Activated CD4-positive, CD25-positive, alpha-beta regulatory T cell treated with anti-CD3 and anti-CD28 coated beads, Interleukin-2, amount 50 U/mL, for 72 hours (primary cell): ENCODE measurements at regions not wholly inside any gene's neighbourhood (a gene's known extent, or its start where the extent isn't known, plus 50 kb on each side); places are given as distances from the start of the nearest gene placed in this dataset.
A peak's percentile ranks its signal among the peaks of the same experiment; 100 is the strongest.

ENCODE experiments used
- DNase-seq: peaks from one replicate; pipeline ENCODE4 v3.0.0; 2021

DNA sequence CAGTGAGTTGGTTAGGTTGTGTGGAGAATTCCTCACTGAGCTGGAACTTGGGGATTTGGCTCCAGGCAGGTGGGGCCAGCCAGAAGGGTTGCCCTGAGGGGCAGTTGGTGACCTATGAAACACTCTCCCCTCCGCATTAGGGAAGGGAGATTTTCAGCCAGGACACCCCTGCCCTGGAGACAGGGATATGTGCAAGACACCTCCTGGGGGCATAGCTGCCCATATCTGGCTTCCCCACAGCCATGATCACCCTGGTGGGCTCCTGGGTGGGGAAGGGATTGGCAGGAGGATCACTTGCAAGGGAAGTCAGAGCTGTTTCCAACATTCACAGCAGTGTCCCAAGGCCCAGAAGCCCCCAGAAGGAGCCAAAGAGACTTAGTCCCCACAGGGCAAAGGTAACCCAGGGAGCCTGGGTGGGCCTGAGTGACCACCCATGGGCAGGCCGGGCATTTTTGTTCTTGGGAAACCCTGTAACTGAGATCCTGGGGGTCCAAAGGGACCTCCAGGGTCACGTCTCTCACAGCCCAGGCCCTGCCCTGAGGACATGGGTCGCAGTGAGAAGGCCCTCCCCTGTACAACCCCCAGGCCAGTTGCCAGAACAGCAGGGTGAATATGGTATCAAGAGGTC, 145.8 kb downstream of the MRPL14 start:
- DNase-seq = peak; percentile 13

DNA sequence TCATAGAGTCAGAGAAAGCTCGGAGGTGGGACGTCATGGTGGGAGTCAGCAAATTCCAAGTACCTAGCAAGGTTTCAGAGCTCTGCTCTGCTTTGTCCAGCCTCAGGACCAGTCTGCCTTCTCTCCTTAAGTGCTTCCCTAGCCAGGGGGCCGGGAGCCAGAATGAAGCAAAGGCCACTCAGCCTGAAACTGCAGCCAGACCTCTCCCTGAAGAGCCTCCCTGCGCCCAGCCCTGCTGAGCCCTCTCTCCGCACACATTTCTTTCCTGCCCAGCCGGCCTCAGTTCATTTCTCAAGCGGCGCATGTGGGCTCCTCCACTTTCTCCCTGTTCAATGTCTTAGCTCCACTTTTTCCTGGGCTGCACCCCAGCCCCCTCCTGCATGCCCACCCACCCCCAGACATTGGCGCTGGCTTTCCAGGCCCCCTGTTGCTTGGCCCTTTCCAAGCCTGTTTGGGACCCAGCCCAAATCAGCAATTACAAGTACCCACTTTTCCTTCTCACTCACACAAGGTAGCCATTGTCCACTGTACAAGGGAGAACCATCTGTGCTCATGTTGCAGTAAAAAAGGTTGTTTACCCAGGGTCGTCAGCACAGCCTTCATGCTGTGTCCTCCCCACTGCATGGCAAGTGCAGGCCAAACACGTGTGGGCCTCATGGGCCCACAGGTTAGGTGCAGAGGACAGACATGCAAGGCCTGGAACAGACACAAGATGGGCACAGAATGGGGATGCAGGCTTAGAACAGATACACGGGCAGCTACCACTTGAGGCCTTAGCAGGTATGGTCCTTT, 147.1 kb downstream of the MRPL14 start:
- DNase-seq = peak; percentile 16

DNA sequence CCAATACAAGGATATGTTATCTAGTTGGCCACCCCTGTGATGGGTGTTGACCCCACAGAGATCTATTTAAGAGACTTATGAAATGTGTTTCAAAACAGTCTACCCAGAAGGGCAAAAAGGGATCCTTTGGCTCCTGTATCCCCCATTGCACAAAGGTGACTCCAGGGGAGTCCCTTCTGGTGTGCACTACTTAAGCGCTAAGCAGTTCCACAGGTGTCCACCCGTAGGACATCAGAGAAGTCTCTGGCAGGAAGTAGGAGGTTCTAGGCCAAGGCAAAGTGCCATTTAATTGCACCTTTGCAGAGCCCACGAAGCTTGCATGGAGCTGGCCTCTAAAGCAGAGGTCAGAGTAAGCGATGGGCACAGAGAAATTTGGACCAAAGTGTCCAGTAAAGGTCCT, 147.7 kb downstream of the MRPL14 start:
- DNase-seq = peak; percentile 1

DNA sequence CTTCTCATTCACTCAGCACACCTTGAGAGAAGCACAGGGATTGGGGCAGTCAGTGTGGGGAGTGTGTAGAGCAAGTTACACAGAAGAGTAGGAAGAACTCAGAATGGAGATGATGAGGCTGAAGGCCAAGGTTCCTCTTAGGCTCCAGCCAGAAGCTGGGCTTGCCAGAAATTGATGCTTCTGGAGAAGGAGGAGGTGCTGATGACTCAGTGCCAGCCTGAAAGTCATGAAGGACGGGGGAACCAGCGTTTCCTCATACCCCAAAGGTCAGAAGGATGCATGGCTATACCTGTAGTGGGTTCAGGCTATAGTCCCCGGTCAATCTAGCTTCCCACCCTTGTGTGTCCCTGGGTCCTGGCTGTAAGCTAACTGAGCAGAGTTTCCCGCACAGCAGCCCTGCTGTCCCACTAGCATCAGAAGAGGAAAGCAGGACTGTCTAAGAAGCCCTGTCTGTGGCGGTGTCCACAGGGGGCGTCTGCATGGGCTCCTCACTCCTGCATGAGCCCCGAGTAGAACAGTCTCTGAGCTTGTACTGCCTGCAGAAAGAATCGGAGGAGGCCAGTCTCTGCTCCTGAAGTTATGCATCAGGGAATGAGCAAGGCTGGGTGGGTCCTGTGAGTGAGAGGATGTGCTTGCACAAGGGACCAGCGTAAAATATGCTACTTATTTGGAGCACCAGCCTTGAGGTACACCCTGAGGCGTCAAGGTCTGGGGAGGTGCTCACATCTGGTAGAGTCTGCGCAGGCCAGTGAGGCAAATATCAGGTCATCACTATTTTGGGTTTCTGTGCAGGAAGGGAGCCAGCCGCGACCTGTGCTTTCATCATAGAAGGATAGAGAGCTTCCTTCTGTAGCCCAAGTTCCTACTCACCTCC, 148.5 kb downstream of the MRPL14 start:
- DNase-seq = peak; percentile 11

DNA sequence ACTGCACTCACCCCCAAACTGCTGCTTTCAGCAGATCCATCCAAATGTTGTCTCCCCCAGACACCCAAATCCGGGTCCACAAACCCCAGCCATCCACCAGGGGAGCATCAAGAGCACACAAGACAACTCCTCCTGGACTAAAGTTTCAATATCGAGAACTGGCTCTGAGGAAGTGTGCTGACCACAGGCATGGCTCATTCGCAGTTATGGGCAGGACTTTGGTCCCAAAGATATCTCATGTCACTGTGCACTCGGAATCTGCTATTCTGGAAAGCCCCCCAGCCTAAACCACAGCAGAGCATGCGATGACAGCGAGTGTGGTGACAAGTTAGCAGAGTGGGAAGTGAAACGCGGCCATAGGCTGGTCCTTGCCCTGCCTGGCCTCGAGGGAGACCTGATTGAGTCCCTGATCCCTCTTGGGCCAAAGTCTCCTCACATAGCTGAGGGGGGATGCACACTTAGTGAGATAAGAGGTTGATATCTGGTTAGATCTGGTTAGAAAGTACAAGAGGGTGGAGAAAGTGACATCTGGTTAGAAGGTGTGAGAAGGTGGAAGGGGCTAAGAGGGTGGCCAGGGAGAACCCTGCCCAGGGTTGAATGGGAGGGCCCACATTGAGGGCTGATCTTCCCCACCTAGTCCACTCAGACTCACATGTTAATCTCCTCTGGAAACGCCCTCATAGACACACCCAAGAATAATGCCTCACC, 149.7 kb downstream of the MRPL14 start:
- DNase-seq = peak; percentile 27

DNA sequence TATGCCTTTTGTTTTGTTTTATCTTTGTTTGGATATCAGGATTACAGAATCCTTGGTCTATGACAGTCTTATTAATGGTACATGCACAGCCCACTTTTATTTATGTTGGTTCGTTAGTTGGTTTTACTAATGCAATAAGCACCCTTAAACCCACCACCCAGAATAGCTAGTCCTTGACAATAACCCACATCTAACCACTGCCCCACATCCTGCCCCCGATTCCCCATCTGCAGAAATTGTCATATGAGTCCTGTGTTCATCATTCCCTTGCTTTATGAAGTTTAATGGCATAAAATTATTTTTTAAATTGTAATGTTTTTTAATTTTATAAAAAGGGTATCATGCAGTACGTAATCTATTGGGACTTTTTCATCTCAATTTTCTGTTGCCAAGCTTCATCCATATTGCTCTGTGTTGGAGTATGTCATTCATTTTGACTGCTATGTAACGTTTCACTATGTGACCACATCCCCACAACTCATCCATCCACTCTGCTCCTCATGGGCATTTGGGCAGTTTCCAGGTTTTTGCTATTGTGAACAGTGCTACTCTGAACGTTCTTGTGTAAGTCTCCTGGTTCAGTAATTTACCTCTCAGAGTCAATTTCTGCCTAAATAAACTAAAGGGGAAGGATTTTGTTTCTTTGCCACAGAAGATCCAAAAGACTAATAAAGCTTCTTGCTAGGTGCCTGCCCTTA, 150.4 kb downstream of the MRPL14 start:
- DNase-seq = no peak

DNA sequence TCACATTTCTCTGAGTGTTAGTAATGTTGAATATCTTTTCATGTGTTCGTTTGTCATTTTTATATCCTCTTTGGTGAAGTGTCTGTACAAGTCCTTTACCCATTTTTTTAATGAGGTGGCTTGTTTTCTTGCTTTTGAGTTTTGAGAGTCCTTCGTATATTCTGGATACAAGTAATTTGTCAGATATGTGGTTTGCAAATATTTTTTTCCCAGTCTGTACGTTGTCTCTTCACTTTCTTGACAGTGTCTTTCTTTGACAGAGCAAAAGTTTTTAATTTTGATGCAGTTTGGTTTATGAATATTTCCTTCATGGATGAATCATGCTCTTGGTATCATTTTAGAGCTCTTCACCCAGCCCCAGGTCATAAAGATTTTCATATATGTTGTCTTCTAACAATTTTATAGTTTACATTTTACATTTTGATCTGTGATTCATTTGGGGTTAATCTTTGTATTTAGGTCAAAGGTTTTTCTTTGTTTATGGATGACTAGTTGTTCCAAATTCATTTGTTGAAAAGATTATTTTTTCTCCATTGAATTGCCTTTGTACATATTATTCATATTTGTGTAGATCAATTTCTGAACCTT, 152.5 kb downstream of the MRPL14 start:
- DNase-seq = no peak

DNA sequence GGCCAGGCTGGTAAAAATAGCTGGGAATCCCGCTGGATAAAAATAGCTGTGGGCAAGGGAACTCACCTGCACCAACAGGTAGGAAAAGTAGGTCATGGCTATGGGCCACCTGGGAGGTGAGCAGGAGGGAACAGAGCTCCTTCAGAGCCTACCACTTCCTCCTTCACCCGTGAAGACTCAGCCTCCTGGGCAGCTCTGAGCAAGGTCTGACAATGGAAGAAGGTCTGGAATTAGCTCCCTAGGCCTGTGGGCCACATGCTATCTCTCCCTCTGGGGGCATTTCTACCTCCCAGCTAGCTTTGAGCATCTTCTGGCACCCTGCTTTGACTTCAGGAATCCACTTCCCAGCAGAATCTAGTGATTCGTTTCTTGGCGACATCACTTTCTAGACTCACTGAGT, 153.9 kb downstream of the MRPL14 start:
- no peak for DNase-seq

DNA sequence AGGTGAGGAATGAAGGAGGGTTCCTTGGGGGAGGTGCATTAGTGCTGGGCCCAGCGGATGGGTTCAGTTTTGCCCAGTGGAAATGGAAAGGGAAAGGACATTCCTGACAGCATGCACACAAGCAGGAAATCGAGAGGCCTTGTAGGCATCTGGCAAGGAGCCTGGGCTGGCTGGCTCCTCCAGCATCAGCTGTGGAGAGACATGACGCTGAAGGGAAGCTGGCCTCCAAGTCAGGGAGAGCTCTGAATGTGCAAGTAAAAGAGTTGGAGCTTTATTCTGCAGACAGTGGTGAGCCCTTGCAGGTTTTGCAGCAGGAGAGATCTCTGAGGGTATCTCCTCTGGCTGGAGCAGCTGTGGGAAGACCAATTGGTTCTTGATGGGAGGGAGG, 154.3 kb downstream of the MRPL14 start:
- no peak for DNase-seq

DNA sequence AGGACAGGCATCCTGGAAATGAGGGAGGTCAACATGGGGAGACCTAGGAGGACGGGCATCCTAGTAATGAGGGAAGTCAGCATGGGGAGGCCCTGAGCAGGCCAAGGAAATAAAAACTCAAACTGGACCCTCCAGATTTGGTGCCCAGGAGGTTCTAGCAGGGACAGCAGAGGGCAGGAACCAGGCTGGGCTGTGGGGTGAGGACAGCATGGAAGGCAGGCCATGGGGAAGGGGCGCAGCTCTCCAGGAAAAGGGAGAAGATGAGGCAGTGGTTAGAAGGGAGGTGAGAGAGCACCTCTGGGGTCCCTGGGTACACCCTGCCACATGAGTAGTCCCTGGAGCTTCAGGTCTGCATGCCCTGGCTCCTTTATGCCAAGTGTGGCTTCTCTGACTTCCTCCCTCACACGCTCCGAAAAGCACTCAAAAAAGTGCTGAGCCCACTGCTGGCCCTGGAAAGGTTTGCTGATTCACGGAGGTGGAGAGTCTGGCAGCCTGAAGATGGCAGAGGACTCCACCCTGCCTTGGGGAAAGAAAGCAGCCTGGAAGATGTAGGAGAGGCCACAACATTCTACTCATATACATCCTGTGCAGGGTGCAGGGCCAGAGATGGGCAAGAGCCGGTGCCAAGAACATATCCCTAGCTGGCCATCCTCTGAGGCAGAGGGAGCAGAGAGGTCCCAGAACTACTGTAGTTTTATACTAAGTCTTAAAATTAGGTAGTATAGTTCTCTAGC, 154.9 kb downstream of the MRPL14 start:
- no peak for DNase-seq

DNA sequence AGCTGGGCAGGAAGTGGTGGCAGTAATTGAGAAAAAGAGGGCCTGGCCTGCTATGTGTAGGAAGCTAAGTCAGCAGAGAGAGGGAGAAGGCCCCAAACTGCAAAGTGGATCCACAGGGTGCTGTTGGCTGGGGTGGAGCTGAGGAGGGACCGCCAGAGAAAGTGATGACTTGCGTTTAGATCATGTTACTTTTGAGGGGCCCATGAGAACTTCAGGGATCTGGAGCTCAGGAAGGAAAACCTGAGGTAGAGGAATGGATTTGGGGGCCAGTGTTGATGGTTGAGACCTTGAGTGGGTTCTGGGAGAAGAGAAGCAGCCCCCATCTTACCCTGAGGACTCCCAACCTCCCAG, 155.5 kb downstream of the MRPL14 start:
- peak; percentile 17 for DNase-seq

DNA sequence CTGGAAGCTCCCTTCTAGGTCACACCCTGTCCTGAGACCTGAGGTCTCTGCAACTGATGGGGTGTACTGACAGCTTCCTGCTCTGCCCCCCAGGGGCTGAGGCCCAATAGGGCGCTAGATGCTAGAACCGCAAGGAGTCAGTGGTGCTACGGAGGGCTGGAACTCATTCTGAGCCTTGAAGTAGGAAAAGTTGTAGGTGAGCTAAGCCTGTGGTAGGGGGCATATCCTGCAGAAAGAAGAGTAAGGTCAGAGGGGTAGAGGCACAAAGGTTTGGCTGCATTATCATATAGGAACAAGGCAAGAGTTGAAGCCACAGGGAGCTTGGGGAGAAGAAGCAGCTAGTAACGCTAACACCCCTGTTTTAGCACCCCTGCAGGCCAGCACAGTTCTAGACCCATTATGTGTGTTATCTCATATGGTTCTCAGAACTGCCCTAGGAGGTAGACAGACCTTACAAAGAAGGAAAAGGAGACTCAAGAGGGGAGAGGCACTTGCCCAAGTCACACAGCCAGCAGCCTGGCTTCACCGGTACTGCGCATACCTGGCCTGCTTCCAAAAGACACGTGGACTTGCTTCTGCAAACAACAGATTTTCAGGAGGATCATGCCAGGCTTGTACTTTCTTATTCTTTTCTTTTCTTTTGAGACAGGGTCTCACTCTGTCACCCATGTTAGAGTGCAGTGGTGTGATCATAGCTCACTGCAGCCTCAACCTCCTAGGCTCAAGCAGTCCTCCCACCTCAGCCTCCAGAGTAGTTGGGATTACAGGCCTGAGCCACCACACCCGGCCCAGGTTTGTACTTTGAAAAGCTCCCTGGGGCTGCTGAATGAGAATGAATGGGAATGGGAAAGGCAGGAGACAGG, 156.1 kb downstream of the MRPL14 start:
- DNase-seq = peak; percentile 6

DNA sequence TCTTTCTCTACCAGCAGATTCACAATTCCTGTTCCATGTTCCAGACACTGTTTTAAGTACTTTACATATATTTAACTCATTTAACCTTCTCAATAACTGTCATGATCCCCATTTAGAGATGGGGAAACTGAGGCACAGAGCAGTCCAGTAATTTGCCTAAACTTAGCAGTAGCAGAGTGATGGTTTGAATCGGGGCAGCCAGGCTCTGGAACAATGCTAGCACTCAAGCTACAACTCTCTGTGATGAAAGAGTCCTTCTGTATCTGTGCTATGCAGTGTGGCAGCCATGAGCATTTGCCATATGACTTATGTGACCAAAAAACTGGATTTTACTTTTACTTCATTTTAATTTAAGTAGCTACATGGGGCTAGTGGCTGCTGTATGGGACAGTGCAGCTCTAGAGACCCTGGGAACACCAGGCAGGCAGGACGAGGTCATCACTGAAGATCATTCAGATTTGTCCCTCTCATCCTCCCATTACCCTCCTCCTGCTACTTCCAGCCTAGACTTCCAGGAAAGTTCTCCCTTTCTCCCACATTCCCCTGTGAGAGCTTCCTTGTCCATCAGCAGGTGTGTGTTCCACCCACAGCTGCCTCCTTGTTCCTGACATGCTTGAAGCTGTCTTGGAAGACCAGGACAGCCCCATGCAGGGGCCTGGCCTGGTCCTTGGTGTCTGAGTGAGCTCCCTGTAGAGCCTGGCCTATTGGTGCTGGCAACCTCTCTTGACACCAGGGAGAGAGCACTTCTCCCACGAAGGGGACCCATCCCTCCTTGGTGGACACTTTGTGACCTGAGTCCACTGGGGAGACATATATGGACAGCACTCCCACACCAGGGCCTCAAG, 157.0 kb downstream of the MRPL14 start:
- peak; percentile 9 for DNase-seq

DNA sequence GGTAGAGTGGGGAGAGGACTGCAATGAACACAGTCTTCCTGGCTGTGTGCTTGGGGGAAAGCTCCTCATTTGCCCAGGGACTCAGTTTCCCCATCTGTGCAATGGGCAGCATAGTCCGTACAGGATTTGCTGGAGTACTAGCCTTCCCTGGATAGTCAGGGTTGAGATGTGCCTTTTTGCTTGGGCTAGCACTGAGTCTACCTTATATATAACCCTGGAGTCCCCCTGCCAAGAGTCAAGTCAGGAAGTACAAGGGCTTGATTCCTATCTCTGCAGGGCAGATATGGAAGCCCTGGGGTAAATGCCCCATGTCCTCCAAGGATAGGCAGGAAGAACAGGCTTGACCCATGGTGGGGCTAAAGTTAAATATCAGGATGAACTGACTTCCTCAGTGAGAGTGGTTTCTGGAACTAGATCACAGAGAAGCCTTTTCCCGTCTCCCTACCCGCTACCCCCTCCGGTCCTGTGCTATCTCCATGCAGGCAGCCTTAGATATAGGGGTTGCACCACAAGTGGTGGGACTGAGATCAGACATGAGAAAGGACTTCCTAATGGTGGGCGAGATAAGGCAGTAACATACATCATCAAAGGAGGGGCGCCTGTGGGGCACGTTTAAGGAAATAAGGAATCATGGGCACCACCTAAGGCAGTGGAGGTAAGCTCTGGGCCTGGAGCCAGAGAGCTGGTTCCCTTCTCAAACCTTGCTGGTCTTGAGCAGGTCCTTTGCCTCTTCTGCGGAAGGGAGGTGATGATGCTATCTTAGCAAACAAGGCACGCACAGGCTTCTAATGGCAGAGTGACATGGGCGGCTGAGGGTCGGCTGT, 157.9 kb downstream of the MRPL14 start:
- peak; percentile 4 for DNase-seq

DNA sequence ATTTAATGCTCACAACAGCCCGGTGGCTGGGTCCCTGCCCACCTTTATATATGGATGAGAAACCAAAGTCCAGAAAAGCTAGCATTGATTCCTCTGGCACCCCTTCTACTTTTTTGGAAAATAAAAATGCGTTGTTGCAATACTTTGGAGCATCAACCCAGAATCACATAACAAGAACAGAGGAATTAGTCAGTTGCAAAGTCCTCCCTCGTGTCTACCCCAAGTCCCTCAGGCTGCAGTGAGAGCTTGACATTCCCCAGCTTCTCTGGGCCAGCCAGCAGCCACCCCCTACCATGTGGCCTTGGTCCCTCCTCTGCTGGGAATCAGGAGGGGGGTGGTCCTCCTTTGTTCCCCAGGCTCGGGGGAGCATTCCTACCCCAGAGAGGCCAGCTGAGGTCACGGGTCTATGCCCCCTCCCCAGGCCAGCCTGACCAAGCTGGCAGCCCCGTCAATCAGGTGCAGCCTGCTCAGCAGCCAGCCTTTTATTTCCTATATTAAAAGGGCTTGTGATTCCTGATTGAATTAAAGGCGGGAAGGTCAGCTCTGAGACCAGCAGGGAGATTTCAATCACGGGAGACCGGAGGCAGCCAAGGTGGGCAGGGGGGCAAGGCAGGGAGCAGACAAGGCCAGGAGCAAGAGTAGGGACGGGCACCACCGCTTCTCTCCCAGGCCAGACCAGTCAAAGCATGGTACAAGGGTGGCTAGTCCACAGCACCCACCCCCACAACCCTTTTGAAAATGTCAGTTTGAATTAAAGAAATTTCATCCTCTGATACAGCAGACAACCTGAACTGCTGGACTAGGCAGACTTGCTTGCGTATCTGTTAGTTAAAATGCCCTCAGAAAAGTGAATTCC, 158.9 kb downstream of the MRPL14 start:
- peak; percentile 11 for DNase-seq

DNA sequence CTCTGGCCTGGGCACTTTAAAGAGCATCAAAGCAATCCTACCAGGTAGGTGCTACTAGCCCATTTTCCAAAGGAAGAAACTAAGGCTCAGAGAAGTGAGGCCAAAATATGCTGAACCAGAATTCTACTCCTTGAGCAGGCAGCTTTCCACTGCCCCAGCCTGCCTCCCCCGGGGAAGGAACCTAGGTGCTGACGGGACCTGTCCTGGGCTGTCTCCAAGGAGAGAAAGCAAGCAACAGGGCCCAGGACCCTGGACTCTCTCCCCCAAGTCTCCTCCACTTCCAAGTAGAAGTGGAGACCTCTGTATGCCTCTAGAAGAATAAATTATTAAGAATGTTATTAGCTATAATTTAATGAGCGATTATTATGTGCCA, 159.5 kb downstream of the MRPL14 start:
- DNase-seq = no peak
